ENCODE measurements at regions not wholly inside any gene's neighbourhood (a gene's known extent, or its start where the extent isn't known, plus 50 kb on each side); places are given as distances from the start of the nearest gene placed in this dataset.

DNA sequence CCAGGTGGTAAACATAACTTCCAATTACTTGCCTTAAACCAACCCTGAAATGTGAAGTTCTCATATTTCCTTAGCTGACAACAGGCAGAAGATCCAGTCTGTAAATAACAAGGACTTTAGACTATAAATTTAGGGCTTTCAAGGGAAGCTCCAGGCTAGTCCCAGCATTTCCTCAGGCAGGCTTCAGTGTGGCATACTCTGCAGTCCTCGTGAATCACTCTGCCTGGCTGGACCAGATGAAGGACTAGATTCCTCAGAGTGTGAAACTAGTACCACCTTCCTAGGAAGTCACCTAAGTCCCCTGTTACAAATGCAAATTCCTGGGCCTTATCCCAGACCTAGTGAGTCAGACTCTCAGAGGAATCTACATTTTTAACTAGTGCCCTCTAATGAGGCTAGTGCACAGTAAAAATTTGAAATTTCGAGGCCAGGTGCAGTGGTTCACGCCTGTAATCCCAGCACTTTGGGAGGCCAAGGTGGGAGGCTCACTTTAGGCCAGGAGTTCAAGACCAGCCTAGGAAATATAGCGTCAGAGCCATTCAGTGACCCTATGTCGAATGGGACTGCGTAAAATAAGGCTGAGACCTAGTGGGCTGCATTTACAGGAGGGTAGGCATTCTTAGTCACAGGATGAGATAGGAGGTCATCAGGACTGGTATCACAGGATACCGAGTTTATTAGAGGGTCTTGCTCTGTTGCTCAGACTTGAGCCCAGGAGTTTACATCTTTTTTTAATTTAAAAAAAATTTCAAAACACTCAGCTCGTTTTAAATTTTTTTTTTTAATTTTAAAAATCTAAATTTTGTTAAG lies 279.6 kb upstream of the JARID2 start:
- no peak for DNase-seq

DNA sequence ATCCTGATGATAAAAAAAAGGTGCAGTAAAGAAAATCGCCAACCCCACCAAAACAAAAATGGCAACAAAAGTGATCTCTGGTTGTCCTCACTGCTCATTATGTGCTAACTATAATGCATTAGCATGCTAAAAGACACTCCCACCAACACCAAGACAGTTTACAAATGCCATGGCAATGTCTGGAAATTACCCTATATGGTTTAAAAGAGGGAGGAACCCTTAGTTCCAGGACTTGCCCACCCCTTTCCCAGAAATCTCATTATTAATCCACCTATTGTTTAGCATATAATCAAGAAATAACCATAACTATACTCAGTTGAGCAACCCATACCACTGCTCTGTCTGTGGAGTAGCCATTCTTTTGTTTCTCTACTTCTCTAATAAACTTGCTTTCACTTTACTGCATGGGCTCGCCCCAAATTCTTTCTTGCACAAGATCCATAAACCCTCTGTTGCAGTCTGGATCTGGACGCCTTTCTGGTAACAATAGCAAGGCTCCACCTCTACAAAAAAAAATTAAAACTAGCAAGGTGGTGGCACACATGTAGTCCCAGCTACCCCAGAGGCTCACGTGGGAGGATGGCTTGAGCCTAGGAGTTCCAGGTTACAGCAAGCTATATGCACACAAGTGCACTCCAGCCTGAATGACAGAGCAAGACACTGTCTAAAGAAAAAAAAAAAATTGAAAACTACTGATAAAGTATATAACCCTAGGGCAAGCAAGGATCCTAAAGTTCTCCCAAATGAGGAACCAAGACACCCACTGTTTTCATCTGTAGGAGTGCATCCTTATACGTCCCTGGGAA lies 278.8 kb upstream of the JARID2 start:
- no peak for DNase-seq

DNA sequence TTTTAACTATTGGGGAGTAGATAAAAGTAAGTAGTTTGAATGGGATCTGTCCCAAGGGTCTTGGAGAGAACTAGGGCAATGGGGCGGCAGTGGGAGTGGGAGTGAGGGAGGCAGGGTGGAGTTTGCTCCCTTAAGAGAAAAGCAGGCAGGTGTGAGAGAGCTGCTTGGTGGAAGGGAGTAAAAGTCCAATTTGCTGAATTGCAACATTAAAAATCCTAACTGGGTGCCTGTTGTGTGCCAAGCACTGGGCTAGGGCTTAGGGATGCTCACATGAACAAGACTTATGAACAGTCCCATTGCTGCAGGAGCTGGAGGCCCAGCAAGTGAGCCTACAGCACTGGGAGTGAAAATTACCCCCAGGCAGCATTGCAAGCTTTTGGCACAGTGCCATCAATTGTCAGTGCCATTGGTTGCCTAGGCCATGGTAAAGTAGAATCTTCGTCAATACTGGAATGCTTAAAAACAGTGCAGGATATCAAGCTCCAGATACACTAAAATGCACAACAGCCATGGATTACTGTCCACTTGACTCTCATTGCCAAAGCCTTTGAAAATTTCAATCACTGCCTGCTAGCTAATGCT lies 277.7 kb upstream of the JARID2 start:
- DNase-seq = no peak

DNA sequence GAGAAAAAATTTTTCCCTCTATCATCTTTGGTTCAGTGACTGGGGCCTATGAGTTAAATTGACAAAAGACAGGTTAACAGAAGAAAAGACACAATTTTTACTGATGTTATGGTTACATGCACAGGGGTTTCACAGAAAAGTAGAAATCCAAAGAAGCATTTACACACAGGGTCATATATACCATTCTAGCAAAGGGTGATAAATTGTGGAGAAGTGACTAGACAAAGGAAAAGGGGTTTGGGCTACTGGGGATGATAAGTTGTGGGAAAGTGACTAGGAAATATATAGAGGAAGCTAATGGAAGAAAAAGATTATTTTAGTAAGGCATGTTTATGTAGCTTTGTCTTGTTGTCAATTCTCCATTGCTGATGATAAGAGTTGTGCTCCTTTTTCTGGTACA lies 276.7 kb upstream of the JARID2 start:
- no peak for DNase-seq

DNA sequence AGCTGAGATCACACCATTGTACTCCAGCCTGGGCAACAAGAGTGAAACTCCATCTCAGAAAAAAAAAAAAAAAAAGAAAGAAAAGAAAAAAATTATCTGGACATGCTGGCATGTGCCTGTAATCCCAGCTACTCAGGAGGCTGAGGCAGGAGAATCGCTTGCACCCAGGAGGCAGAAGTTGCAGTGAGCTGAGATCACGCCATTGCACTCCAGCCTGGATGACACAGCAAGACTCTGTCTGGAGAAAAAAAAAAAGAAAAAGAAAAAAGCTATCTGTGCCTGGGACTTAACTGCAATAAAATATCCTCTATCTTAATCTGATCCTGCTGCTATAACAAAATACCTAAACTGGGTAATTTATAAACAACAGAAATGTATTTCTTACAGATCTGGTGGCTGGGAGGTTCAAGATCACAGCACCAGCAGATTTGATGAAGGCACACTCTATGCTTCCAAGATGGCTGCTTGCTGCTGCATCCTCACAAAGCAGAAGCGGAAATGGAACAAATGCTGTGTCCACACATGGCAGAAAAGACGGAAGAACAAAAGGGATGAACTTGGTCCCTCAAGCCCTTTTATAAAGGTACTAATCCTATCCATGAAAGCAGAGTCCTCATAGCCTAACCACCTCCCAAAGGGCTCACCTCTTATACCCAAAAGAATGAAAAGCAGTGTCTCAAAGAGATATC lies 273.3 kb upstream of the JARID2 start:
- no peak for DNase-seq

GRCh38 chr6:14974372-14974771 lies 271.5 kb upstream of the JARID2 start:
- DNase-seq = no peak

DNA sequence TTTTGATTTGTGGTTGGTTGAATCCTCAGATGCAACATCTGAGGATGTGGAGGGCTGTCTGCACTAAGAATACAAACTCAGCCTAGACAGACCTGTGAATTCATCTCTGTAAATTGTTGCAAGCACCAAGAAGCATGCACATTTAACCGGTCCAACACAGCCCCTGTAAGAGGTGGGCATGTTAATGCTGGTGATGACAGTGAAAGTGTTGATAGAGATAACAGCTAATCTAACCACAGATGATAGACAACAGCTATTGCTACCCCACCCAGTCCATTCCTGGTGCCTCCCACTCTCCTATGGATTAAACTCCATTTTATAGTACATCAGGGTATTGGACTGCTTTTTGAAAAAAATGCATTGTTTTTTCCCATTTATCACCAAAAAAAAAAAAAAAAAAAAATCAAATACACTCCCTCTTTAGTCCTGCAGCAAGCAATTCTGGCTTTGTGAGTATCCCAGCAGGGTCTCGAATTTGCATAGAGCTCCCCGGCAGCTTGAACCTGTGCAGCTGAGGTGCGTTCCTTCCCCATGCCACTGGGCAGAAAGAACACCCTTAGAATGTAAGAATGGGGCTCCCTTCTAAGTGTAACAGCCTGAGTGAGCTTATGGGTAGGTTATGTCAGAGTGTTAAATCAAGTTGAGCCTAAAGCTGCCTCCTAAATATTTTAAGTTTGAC lies 270.9 kb upstream of the JARID2 start:
- no peak for DNase-seq

DNA sequence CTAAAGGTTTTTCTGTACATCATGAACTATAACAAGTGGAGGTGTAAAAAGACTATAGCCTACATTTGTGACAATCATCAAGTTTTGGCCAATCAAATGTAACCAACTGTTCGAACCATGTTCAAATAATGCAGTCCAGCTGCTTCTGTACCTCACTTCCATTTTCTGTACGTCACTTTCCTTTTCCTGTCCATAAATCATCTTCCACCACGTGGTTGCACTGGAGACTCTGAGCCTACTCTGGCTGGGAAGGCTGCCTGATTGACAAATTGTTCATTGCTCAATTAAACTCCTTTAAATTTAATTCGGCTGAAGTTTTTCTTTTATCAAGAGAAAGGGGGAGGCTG lies 270.4 kb upstream of the JARID2 start:
- no peak for DNase-seq

- DNase-seq = no peak
These were observed 268.0 kb upstream of the JARID2 start for GRCh38 chr6:14977747-14978382.

DNA sequence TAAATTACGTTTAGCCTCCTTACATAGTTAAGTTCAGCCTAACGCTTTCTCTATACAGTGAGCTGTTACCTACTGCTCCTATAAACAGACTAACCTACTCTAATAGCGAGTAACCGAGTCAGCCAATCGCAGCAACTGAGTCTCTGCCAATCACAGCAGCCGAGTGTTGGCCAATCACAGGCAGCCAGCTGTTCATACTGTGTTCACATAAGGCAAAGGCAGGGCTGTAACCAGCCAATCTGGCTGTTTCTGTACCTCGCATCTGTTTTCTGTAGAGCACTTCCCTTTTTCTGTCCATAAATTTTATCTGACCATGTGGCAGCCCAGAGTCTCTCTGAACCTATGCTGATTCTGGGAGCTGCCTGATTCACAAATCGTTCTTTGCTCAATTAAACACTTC lies 263.9 kb upstream of the JARID2 start:
- no peak for DNase-seq

DNA sequence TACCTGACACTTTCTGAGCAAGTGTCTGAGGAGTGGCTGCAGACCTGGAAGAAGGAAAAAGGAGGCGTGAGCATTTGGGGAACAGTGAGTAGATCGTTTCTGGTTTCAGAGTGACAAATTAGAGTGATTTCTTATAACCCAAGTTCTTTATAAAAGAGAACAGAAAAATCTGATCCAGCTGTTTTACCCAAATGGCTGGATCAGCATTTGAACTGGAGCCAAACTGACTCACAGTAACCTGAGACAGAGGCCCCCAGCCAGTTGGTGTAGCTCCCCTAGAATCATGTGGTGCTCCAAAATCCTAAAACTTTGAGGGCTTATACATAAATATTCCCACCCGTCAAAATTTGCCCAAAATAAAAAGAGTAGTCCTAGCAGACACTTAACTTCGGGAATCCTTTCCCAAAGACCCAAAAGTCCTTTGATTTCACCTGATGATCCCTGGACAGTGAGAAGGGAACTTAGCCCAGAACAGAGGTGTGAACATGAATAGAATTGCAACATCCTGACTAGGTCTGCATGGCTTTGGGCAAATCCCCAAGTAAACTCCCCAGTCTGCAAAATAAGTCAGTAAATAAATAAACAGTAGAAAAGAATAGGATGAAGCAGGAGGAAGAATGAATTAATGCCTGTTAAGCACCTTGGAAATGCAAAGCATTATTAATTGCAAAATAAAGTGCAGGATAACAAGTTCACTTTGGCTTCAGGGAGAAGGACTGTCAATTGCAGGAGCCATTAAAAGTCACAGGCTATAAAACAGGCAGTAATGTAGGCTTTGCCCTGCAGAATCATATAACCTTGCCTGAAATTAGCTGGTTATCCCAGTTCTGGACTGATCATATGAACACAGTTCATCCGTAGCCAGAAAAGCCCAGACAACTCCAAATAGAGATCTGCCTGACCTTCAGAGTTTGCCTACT lies 262.0 kb upstream of the JARID2 start:
- DNase-seq = no peak

DNA sequence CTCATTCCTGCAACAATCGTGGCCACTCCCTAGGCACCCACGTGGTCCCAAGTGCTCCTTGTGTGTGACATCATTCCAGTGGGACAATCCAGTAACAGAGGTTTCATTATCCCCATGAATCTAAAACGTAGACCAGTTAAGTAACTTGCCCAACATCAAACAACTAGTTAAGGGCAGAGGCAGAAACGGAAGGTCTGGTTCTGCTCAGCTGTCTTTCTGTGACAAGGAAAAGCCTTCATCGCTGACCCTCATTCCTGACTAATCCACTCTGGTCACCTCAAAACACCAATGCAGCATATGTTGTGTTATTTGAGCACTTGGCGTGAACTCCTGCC lies 261.4 kb upstream of the JARID2 start:
- DNase-seq = no peak

DNA sequence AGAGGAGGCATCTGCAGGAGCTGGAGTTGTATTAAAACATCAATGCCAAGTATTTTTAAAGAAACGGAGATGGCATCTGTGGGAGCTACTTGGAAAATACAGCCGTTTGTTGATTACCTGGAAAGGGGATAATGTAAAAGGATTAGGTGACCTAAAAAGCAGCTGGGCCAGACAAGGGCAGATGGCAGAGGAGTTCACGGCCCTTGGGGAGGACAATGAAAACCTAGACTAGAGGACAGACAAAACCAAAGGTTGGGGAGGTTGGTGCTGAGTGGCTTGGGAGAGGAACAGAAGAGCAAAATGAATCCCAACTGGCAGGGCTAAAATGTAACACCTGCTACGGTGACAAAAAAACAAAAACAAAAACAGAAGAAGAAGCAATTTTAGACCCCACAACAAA lies 260.5 kb upstream of the JARID2 start:
- DNase-seq = no peak

DNA sequence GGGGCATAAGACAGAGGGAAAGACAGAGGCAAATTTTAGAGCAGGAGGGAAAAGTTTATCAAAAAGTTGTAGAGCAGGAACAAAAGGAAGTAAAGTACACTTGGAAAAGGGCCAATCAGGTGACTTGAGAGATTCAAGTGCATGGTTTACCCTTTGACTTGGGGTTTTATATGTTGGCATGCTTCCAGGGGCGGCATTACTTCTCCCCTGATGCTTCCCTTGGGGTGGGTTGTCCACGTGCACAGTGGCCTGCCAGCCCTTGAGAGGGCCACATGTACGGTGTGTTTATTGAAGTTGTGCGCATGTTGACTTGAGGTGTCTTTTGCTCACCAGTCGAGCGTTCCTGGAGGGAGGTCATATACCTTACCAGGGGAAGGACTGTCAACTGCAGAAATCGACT lies 259.5 kb upstream of the JARID2 start:
- no peak for DNase-seq

DNA sequence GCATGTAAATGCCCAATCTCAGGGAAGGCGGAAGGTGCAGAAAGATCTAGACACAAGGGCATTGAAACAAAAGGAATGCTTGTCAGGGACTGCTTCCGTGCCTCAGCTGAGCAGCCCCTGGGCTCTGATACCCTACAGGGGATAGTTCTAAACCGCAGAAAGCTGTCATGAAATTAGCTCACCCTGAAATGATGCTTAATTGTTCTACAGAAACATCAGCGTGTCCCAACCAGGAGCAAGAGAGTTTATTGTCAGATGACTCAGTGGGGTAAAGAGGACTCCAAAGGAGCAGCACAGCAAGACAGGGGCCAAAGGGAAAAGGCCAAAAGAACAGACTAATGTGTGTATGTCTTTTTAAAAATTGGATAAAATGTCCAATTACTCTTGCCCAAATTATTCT lies 258.4 kb upstream of the JARID2 start:
- DNase-seq = no peak

GRCh38 chr6:14992382-14992781 lies 253.5 kb upstream of the JARID2 start:
- no peak for DNase-seq

DNA sequence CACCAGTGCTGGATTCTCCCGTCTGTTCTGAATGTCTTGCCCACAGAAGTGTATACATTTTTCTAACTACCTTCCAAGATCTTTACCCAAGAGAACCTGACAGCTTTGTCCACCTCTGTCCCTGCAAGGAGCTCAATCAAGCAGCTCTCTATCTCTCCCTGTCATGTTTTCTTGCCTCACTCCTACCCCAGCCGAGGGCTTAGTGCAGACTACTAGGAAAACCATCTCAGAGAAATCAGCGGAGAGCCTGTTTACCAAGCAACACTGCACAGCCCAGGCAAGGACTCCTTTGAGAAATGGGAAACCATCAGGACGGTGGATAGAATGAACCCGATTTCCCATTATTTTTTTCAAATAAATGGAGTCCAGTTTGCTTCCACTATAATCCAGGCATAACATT lies 250.7 kb upstream of the JARID2 start:
- no peak for DNase-seq

- no peak for DNase-seq
These were observed 249.8 kb upstream of the JARID2 start for GRCh38 chr6:14995966-14996602.

GRCh38 chr6:14996892-14997291 lies 249.0 kb upstream of the JARID2 start:
- no peak for DNase-seq

- DNase-seq = no peak
These were observed 248.4 kb upstream of the JARID2 start for GRCh38 chr6:14997507-14997906.

- DNase-seq = no peak
These were observed 246.8 kb upstream of the JARID2 start for GRCh38 chr6:14999106-14999505.
